Activated CD4-positive, alpha-beta T cell treated with anti-CD3 and anti-CD28 coated beads for 48 hours (primary cell): ENCODE measurements at regions not wholly inside any gene's neighbourhood (a gene's known extent, or its start where the extent isn't known, plus 50 kb on each side); places are given as distances from the start of the nearest gene placed in this dataset.

Experiments
- DNase-seq: peaks from one replicate; pipeline ENCODE4 v3.0.0-alpha.2; 2020

DNA sequence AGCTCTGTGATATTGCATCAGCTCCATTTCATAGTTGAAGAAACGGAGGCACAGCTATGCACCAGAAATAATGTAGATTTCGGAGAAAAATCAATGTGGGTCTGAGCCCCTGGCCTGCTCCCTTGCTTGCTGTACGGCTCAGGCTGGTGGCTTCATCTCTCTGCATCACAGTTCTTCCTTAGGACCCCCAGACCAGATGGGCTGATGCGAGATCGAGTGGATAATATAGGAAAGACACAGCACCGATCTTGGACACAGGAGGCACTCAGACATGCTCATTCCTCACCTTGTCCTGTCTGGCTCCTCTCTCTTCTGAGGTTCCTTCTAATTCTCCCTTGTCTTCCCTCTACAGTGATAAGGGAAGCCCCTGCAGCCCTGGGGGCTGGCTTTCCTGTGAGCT, 365.9 kb upstream of the ZMIZ1 start:
- no peak for DNase-seq

- DNase-seq: no peak
These were observed 365.2 kb upstream of the ZMIZ1 start for GRCh38 chr10:78703593-78703992.

DNA sequence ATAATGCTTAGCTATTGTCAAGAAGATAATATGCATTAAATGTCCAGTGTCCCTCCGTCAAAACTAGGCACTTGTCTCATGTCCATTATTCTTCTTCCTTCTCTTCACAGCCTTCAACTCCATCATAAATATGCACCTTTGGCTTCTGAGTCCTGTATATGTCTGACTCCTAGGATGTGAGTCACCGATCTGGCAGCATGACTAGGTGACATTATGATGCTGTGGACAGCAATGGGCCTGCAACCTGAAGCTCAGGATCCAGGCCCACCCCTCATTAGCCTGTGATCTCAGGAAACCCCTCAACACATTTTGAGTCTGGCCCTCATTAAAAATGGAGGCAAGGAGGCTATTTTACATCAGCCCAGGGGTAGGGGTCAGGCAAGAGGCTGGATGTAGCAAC, 362.5 kb upstream of the ZMIZ1 start:
- DNase-seq: no peak

DNA sequence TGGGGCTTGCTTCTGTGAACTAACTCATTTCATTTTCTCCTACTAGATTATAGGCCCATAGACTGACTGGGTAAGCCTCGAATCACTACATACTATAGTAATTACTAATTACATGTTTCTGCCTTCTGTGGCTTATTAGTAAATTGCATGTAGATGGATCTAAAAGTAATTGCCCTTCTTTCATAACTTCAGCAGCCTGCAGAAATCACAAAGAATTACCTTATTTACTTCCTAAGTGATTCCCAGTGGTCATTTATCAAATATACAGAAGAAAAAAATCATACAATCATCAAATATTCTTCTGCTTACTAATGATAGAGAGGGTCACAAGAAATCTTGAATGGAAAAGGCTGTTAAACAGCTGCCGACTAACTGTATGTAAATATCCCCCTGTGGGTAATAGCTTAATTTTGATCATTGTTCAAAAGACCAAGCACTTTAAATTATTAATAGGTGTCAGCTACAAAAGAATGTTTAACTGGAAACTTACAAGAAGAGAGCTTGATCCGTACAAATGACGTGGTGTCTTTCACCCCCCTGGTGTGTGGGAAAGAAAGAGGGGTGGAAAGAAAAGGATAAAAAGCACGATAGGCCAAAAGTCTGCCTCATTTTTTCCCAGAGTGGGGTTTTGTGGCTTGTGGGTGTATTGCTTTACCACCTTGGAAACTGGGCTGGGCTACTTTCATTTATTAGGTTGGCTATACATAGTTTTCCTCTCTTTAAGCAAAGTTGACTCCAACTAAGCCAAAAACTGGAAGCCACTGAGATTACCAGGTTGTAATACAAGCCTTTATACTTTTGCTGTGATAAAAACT, 361.8 kb upstream of the ZMIZ1 start:
- DNase-seq: no peak

GRCh38 chr10:78707745-78708144, 361.0 kb upstream of the ZMIZ1 start:
- no peak for DNase-seq

DNA sequence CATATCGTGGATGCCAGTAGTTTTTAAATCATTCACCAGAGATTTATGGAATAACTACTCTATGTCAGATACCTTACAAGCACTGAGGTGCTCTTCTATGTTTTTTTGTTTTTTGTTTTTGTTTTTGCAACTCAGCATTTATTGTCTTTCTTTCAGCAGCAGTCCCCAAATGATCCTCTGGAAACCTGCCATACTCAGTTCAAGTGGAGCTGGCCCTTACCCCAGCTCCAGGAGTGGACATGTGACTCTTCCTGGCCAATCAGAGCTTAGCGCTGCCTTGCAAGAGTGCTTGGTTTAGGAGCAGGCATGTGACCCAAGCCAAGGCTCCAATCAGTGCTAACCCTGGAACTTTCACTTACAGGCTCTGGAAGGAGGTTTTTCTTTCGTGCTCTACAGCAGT, 356.6 kb upstream of the ZMIZ1 start:
- DNase-seq: no peak

DNA sequence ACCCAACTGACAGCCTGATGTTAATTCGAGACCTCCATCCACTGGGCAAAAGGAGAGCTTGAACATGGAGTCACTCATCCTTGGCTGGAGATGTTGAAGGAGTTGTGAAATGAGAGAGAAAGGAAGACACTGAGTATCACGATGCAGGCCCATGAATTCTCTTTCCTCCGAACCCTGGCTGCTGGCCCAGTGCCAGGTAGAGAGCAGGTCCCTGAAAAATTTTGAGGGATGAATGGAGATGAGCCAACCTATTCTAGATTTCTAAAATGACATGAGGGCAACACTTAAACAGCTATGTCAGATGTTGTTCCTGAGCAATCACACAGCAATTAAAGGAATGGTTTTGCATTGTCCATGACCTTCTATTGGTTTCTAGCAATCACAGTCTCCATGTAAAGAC, 355.1 kb upstream of the ZMIZ1 start:
- no peak for DNase-seq

DNA sequence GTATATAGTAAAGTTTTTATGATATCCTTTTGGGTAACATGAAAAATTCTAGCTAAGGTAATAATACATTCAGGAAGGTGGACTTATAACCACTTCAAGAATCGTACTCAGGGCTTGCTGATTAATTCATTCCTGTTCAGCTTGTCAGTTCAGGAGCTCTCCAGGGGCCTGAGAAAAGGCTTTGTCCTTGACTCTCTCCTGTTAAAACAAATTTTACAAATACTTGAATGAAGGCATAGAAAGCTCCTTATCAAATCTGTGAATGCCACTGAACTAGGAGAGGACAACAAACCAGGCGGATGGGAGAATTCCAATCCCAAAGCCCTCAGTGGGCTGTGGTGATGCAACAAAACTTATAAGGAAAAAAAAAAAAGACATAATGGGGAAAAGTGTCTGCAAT, 354.5 kb upstream of the ZMIZ1 start:
- DNase-seq: no peak

- DNase-seq: no peak
These were observed 353.3 kb upstream of the ZMIZ1 start for GRCh38 chr10:78715435-78715834.

GRCh38 chr10:78716043-78716660, 352.6 kb upstream of the ZMIZ1 start:
- no peak for DNase-seq

DNA sequence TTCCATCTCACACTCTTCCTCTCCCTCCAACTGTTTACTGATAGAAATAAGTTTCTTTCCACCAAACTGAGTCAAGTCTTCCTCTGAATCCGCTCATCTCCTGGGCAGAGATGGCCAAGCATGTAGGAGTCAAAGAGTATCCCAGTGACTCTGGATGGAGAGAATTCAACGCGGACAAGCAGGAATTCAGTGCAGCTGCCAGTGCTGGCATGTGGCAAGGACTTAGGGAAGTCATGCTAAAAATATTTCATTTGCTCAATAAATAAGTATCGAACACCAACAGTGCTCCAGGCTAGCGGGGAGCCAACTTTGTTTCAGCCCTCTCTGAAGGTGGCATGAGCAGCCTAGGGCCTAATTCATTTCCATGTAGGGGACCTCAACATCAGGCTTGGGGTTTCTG, 351.6 kb upstream of the ZMIZ1 start:
- no peak for DNase-seq

- DNase-seq: no peak
These were observed 350.7 kb upstream of the ZMIZ1 start for GRCh38 chr10:78718032-78718572.

DNA sequence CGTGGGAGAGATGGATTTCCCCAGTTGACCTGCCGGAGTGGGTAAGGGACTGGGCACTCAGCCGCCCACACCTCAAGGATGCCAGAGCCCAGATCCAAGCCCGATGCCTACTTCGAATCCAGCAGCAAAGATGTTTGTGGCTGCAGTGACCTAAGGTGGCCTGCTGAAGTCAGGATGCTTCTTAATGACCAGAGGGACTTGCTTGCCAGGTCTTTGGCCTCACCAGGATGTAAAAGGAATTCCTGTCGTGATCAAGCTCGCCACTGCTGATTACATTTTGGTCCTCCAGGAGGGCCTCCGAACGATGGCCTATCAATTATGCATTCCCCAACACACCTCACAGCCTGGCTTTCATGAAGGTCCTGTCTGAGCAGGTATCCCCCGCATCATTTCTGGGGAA, 349.5 kb upstream of the ZMIZ1 start:
- no peak for DNase-seq

DNA sequence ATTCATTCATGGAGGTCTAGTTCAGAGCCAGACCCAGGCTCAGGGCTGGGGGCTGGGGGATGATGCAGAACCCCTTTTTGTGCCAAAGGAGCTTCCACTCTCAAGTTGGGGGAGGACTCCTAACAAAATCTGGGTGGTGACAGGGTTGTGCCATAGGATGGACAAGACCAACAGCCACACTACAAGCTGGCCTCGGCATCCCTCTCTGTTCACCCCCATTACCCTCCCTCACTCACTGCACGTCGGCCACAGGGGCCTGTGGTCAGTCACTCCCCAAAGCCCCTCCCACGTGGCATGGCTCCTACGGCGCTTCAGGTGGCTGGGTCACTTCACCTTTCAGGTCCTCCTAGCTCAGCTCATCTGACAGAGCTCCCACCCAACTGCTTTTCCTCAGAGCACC, 348.7 kb upstream of the ZMIZ1 start:
- no peak for DNase-seq

DNA sequence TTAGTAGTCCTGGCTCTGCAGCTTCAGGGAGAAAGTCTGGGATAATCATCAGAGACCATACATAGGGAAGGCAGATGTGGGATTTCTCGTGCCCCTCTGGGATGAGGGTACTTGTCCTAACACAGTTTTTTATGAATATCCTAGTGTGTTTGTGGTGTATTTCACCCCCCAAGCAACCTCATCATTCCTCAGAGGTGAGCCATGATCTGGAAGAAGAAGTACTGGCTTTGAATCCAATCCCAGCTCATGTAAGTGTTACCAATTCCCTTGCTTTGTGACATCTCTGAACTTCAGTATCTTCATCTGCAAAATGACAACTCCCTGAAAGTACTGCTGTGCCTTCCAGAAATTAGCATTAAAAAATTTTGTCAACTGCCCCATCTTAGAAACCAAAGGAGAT, 347.5 kb upstream of the ZMIZ1 start:
- no peak for DNase-seq

GRCh38 chr10:78724846-78725245, 343.9 kb upstream of the ZMIZ1 start:
- DNase-seq: no peak

DNA sequence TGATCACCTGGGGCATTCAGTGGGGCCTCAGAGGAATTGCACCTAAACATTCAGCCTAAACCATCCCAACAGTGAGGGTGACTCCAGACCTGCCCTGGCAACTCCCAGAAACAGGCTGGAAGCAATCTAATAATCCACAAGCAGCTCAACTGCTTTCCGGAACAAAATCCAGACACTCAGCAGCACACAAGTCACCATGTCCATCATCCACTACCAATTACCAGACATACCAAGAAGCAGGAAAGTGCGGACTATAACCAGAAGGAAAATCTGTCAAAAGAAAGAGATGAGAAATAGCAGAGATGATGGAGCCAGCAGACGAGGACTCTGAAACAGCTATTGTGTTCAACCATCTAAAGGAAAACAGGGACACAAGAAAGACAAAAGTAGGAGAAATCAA, 342.6 kb upstream of the ZMIZ1 start:
- no peak for DNase-seq

DNA sequence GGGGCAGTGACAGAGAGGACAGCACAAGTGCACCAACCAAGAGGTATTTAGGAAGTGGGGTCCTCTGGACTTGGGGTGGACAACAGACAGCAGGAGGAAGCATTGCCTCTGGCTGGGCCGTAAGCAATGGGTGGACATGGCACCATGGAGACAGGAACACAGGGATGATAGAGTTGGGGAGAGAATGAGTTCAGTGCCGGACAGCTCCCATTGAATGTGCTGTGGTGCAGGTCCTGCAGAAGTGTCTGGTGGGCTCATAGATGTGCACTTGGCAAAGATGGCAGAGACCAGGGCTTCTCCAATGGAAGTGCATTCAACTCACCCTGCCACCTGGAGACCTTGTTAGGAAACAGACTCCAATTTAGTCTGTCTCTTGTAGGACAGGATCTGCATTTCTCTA, 341.5 kb upstream of the ZMIZ1 start:
- no peak for DNase-seq

DNA sequence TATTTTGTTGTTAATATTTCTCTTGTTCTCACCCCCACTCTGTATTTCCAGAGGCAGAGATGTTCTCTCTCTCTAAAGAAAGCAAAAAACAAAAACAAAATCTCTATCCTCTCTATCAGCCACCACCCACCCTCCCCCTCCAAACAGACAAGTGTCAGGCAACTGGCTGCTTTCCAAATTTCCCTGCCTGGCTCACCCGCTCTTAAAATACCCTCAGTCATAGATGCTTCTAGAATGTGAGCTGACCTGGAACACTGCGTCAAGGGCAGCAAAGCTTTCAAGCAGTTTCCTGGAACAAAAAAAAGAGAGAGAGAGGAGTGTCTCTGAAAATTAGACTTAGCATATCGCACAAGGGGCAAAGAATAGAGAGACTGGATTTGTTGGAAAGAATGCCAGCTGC, 341.0 kb upstream of the ZMIZ1 start:
- DNase-seq: no peak

GRCh38 chr10:78728176-78728575, 340.6 kb upstream of the ZMIZ1 start:
- no peak for DNase-seq

DNA sequence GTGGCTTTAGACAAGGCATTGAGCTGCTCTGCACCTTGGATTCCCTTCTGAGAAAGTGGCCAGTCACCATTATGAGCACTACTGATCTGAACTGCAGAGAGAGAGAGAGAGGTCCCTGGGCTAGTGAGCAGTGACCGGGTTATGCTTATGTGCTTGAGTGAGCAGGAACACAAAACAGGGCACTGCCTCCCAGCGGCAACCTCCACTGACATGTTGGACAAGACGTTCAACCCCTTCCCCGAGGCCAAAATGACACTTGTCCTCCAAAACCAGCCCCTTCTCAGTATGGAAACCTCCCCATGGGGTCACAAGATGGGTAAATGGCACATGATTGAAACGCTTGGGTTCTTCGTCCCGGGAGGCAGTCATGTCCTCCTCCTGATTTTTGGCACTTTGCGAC, 339.4 kb upstream of the ZMIZ1 start:
- no peak for DNase-seq

GRCh38 chr10:78729800-78730199, 339.0 kb upstream of the ZMIZ1 start:
- no peak for DNase-seq

DNA sequence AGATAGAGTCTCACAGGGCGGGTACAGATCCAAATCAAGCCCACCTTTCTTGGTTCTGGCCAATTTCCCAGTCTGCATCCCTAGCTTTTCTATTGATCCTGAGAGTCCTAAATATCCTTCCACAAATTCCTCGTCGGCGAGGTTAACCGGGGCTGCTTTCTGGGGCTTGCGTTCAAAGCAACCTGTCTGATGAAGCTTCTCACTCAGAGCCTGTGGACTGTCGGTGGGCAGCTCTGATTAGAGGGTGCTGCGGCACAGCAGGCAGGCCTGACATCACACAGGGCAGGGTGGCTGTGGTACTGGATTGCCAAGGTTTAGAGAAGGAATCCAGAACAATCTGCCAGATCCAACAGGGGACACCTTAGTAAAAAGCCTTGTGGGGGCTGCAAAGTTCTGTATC, 338.0 kb upstream of the ZMIZ1 start:
- no peak for DNase-seq

DNA sequence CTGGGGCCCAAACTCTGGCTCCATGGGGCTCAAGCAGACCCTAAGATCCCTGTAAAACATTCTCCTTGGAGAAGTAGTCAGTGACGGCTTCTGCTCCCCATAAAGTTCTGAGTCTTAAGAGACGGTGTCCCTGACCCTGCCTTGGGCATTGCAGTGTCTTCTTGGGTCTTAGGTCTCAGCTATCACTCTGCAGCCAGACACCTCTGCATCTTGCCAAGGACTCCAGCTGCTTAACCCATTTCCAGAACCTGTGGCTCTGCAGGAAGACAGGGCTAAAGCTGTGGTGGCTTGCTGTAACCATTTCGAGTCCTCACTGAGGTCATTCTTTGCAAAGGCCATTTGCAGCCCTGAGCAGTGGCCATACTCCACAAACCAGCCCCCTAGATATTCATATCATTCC, 337.1 kb upstream of the ZMIZ1 start:
- DNase-seq: no peak

DNA sequence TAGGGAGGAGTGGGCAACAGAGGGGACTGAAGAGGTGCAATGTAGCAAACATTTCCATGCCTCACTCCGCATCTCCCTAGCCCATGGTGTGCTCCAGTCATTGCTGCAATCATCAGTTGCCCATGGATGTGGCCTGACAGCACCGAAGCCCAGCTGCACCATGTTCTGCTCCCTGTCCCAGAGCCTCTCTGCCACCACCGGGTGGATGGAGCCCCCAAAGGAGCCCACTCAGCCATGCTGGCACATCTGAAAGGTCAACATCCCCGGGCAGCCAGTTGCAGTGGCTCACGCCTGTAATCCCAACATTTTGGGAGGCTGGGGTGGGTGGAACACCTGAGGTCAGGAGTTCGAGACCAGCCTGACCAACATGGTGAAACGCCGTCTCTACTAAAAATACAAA, 336.4 kb upstream of the ZMIZ1 start:
- no peak for DNase-seq
